HG02610 (cell line): ENCODE measurements at regions not wholly inside any gene's neighbourhood (a gene's known extent, or its start where the extent isn't known, plus 50 kb on each side); places are given as distances from the start of the nearest gene placed in this dataset.

Source experiments
- ATAC-seq: cut with Tn5 transposase; IDR thresholded peaks from one replicate; pipeline ENCODE4 v1.9.1; 2021; ENCODE audit warnings: mild to moderate bottlenecking, moderate library complexity; ENCODE audit not compliant: unreplicated experiment

DNA sequence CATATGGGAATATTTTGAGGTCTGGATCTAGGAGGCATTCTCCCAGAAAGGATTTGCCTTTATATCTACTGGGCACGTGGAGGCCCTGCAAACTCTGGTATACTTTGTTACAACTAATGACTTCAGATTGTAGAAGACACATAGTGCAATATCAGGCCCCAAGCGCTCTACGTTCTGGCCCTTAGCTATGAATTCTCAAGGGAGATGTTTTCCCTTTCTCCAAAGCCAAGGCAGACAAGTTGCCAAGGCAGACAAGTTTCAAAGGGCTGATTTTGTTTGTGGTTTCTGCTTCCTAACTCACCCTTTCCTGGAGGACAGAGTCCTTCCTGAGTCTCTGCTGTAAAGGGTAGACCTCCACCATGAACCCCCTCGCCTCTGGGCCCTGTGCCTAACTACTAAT is 99.4 kb upstream of the CTTNBP2 start:
- no peak for ATAC-seq

DNA sequence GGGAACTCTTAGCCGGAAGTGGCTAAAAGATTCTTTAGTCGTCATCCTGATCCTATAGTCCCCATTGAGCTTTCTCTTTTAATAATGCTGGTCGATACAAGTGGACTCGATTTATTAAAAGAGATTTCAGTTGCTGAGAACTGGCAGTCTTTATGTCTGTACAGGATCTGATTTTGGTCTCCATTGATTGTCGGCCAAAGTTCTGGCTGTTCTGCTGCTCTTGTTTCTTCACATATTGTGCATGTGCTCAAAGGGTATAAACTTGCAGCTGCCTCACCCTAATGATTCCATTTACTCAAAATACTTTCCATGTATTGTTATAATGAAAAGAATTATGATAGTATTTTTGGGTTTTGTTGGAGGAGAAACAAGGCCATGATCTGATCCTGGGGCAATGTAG is 100.7 kb upstream of the CTTNBP2 start:
- ATAC-seq: no peak

DNA sequence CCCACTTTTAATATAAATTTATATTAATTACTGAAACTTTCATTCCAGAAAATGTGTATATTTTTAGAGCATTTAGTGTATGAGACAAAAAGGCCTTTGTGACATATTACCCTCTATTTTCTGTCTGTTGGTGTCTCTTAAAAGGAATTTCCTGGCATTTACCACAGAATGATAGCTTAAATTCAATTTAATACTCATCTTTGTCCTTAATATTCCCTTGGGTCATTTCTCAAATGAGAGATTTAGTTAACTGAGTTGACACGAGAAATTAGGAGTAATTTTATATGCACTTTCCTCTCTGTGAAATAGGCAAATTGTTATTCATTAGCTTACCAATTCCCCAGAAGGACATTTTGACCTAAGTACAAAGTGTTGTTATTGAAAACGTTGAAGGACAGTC is 101.7 kb upstream of the CTTNBP2 start:
- ATAC-seq: no peak

DNA sequence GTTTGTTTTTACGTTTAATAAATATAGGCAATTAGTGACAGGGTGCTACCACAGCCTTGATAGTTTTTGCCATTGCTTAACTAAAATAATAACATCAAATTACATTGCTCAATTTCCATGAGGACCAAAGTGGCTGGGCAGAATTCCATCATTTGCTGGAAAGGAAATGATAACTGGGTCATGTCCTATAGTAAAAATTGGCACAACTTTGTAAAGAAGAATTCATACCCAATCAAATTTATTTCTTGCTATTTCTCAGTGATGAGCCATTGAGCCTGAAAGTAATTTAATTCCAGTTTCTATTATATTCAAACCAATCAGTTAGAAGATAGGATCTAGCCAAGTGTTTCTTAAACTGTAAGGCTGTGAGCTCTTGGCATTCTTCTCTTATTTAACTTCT is 102.2 kb upstream of the CTTNBP2 start:
- no peak for ATAC-seq

DNA sequence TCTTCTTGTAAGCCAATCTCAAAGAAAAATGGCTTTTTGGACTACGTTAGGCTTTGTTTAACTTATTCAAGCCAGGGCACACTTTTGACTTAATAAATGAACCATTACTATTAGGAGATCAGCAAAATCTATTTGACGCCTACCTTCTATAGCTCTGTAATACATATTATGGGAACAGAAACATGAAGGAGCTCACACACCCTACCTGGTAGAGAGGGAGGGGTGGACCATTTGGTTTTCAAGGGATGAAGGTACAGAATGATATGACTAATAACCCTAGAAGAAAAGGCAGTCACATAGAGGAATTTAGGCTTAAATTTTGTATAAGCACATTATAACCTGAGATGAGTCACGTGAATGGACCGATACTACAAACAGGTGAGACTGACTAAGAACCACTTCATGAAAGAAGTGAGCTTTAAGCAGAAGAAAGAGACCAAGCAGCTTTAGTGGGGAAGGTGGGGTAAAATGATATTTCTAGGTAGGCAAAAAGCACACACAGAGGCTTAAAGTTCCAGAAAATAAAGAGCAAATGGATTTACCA is 106.8 kb upstream of the CTTNBP2 start:
- no peak for ATAC-seq

DNA sequence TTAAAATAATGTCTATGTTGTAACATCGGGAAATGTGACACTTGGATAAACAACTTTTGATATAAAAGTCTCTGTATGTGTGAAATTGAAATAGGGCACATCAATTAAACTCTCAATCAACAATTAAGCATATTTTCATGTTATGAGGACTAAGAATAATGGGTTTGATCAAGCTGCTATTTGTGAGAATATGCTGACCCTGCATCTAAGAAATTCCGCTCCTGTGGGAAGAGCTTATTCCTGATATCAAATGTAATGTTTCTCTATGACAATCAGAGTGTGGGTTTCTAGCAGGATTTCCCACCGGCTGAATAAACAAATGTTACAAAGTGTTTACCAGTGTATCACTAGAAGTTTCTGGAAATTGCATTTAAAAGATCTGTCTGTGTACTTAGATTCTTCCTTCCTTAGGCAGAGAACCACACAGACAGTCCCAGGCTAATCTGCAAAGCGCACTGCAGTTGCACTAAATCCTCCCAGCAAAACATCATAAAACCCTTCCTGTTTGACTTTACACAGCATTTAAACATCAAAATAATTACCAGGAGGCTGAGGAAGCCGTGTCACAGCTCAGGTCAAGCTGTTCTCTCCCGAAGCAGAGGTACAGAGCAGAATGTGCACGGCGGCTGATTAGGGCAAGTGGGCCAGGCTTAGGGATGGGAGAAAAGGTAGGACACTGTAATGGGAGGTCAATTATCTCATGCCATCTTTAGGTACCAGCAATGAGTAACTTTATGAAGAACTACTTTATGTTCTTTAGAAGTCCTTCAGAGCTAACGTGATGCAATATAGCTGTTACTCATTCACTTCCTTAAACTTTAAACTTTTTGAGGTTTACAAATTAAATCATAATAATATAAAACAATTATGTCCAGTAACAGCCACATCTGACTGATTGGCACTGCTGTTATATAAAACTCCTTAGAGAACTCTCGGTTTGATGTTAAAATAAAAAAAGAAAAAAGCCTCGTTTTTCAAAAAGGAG is 109.1 kb upstream of the CTTNBP2 start:
- ATAC-seq: no peak

DNA sequence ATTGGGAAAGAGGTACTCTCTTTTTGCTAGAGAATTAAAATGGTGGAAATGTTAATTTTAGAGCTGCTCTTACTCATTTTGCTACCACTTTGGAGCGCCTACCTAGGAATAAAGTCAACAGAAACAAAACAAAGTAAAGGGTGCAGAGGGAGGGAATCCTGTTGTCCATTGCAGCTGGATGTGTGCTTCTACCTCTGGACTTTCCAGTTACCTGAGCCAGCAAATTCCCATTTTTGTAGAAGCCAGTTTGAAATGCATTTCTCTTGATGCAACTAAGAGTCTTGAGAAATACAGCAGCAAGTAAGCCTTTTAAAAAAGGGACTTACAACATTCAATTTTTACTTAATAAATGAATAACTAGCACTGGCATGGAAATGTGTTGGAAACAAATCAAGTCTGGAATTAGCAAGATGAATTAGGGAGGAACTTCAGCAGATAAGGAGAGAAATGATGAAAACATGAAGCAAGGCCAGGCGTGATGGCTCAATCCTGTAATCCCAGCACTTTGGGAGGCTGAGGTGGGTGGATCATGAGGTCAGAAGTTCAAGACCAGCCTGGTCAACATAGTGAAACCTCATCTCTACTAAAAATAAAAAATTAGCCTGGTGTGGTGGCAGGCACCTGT is 113.5 kb upstream of the CTTNBP2 start:
- ATAC-seq: no peak

DNA sequence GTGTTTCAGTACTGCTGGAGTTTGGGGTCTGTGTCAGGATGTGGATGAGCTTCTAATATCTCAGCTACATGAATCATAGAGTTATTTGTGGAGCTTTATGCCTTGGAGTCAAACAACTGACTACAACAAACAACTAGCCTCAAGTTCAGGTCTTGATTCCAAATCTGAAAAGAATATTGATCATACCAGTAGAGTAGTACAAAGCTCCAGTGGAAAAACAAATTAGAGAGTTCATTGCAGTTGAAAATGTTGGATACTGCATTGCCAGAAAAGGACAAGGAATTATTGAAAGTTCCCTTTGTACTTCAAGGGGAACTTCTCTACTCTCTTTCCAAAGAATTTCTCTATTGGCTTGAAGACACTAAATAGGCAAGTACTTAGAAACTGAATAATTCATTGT is 117.6 kb upstream of the CTTNBP2 start:
- ATAC-seq: no peak

DNA sequence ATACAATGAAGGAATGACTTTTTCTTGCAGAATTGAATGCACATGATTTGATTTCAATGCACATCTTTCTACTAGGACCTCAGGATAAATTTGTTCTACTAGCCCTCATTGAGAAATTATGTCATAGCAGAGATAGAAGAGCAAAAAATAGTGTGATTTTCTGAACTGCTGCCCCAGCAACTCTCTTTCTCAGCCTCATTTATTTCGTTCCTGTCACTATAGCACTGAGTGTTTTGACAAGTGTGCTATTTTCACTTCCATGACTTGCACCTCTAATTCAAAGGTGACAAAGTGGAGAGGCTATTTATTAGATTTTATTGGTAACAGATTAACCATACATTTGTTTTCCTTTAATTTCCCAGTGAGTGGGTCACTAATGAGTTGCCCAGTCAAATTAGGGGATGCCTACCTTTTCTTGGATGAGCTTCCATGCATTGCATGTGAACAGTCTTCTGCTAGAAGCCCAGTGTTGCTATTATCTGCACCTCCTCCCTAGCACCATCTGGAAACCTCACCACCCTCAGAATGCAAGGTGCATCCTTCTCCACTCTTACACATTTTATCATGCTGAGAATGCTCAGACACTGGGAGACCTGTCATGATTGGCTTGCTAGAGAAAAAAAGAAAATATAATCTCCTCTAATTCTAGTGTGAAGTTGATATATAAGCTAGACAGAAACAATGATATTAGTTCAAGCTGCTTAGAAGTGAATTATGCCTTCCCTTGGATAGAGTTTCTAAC is 119.6 kb upstream of the CTTNBP2 start:
- ATAC-seq: no peak

DNA sequence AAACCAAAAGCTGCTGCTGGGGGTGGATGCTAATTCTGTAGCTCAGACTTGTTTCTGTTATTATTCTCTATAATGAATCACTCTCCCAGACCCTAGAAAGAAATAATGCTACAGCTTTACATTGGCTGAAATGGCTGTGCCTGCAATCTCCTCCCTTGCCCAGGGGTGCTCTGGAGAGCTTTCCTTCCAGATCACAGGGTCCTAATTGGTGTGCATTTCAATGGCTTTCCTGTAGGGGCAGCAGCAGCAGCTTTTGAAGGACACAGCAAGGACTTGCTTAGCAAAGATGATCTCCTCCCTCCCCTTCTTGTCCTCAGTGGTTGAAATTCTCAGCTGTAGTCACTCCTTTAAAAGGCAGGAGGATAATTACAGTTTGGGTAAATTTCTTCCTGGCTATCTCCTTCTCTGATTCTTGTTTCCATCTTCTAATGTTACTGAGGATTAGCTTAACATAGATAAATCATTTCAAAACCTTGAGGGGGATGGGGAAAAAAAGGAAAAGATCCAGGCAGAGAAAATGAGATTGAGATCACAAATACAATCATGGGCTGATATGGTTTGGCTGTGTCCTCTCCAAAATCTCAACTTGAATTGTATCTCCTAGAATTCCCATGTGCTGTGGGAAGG is 120.2 kb upstream of the CTTNBP2 start:
- ATAC-seq: peak; percentile 84

DNA sequence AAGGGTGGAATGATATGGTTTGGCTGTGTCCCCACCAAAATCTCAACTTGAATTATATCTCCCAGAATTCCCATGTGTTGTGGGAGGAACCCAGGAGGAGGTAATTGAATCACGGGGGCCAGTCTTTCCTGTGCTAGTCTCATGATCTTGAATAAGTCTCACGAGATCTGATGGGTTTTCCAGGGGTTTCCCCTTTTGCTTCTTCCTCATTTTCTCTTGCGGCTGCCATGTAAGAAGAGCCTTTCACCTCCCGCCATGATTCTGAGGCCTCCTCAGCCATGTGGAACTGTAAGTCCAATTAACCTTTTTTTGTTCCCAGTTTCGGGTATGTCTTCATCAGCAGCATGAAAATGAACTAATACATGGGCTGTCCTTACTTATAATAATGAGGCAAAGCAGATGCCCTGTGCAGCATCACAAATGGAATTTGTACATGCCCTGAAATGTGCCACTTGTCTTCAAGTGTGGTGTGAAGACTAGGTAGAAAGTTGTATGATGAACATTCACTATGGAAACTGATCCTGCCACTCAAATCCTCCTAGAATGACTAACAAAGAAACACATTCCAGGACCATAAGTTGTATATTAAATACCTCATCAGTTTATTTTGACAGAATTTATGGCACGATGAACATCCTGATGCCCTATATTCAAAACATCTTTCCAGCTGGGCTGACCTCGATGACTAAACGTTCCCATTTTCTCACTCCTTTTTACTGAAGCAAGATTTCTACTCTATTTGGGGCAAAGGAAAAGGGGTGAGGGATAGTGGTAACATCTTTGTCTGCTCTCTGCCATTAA is 122.8 kb upstream of the CTTNBP2 start:
- ATAC-seq: no peak

DNA sequence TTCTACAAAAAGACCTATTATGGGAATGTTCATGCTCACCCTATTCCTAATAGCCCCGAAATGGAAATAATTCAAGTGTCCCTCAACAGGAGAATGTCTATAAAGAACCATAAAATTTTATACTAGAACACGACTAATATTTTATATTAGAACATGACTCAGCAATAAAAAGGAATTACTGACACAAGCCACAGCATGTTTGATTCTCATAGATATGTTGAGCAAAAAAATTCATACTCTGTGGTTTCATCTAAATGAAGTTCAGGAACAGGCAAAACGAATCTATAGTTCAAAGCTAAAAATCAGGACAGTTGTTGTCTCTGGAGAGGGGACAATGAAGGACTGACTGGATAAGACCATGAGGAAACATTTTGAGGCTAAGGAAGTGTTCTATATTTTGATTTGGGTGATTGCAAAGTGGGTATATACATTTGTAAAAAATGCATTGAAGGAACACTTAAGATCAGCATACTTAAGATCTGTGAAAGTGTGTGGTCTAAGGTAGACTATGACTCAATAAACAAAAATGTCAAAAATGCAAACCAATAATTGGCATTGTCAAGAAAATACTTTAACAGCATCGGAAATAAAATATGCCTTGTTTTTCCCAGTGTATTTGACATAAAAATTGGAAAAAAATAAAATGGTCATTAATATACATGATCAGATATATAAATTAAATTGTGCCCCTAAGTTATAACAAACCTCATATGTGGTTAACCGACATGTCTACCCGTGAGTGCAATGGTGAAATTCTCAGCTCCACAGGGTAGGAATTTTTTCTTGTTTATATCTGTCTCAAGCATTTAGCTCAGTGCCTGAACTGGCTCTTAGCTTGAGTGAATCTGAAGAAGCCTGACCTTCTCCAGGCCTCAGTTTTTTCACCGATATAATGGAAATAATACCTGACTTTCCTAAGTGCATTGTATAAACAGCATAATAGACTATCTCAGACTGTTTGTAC is 124.9 kb upstream of the CTTNBP2 start:
- ATAC-seq: no peak

DNA sequence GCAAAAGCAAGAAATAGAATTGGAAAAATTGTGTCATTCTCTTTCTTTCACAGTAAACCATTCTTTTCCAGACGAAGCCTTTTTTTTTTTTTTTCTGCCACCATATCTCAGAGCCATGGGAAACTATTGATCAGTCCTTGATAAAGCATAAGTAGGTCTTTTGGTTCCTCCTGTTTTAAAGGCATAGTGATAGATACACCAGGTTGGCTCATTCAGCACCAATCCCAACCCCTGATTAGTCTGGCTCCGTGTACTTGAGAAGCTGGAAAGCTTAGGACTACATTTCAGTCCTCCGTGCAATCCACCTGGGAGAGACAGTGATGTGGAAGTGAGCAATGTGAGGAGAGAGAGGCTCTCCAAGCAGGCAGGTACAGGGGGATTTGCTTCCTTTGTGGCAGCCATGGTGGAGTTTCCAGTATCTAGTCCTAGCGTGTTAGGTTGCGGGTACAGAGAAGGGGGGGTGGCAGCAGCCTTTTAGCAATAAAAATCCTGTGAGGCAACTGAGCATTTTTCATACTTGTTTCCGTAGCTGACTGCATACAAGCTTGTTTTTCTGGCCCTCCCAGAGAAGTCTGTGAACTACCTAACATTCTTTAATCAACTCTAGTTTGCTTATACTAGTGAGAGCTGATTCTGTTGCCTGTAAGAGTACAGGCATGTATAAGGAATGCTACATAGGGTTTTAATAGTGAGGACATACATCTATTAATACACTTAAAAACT is 127.4 kb upstream of the CTTNBP2 start:
- no peak for ATAC-seq

DNA sequence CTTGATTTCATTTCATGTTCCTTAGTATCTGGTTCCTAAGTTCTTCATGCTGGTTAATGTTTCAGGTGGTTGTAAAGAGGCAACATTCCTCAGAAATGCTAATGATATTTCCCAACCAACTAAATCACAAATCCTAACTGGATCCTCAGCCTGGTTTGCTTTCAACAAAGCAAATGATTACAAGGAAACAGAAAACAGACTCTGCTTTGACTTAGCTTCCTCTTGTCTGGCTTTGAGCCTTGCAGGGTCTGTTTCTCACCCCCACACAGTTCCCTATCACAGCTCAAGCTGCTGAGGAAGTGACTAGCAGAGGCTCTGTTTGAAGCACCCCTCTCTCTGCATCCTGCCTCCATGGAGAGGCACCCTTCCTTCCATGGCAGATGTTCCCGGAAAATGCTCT is 130.2 kb upstream of the CTTNBP2 start:
- ATAC-seq: no peak

DNA sequence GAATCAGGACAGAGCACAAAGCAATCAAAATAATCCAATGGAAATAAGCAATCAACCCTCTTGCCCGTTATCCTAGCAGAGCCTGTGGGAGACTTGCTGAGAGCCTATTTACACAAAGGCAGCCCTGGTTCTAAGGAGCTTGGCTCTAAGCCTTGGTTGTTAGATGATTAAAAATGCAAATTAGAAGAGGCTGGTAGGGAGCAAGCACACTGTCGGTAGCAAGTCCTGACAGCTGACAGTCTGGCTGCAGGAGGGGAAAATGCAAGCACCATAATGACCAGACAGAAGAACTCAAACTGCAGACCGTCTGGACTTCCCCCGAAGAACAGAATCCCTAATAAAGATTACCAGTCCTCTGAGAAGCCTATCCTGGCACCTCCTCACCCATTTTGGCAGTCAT is 131.8 kb upstream of the CTTNBP2 start:
- ATAC-seq: no peak

DNA sequence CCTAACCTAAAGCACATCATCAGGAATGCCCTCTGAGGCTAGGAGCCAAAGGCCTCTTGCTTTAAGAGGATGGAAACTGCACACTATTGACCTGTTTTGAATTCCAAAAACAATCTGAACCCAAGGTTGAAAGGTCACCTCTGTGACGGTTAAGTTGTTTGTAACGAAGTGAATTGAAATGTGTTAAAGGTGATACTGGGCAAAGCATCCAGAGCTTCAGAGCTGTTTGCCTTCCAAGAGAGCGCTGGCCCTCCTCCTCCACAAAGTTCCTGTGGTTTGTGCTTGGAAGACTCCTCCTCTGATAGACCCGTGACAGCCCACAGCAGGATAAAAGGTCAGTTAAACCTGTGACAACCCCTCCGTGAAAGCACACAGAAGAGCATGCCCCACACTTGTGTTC is 133.7 kb upstream of the CTTNBP2 start:
- no peak for ATAC-seq

DNA sequence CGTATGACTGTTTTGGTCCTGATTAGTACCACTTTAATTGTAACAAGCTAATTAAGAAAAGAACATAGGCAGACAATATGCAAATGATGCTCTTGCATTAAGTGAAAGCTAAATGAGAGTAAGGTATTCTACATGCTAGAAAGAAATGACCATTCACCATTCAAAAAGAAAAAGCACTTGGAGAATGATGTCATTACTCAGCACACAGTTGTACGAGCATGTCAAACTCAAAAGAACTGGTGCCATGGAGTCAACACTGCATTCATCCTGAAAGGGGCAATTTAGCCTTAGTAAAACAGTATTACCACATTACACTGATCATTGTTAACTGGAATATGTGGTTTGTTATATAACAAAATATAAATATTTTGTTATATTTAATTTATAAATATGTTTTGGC is 136.2 kb upstream of the CTTNBP2 start:
- no peak for ATAC-seq

DNA sequence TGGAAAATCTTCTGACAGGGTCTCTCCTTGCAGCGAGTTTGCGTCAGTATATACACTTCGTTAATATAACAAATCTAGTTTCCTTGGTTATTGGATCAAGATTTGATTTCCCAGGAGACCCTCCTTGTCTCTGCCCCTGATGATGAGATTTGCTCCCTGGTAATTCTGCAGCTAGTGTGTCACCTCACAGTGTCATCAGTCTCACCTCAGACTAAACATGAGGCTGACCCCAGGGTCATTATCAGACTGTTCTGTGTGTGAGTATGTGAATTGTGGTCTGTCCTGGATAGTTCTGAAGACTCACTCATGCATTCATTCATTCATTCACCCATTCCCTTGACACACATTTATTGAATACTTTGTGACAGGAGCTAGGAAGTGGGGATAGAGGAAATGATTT is 138.4 kb upstream of the CTTNBP2 start:
- ATAC-seq: no peak
